ENCODE measurements at regions not wholly inside any gene's neighbourhood (a gene's known extent, or its start where the extent isn't known, plus 50 kb on each side); places are given as distances from the start of the nearest gene placed in this dataset.

DNA sequence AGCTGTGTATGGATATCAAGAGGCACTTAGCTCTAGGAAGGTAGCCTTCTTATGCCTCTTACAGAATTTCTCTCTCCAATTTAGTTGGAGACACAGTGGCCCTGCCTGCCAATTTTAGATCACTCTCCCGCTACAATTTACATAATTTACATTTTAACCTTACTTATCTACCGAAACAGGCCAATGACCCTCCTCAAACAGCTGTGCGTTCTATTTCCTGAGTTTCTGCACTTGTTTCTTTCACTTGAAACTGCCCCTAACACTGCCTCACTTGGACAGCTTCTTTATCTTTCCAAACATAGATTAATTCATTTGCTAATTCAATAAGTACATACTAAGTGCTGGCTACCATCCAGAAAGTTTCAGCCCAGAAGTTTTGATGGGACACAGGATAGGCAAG lies 52.9 kb upstream of the HDDC2 start:
- TF ChIP-seq POLR2A (IDR thresholded peaks at IDR 0.05): no peak
- TF ChIP-seq CTCF (IDR thresholded peaks at IDR 0.05): no peak
- Histone ChIP-seq H3K4me3 (no peak overlapping the region), H3K4me1 (peaks cover 0 to 34% (median 4%) of the 10 kb centered on the region in 12 donors), H3K27me3 (no peaks in the 10 kb centered on the region), H3K36me3 (no peaks in the 10 kb centered on the region), H3K9me3 (no peaks in the 10 kb centered on the region), H3K27ac (no peak overlapping the region)
- 48 to 74% (median 58%) methylated on average over 3 of the region's 3 CpGs for WGBS, 4 donors
- intact Hi-C loops (cut with DNase I): no loop called here
- no peak for ATAC-seq
- no peak for DNase-seq

- no peak for TF ChIP-seq CTCF (IDR thresholded peaks at IDR 0.05)
- TF ChIP-seq POLR2A (IDR thresholded peaks at IDR 0.05): no peak
- WGBS, 4 donors: 68 to 78% (median 72%) methylated on average over 5 of the region's 5 CpGs
- intact Hi-C loops (cut with DNase I): no loop called here
- H3K27me3 ChIP-seq: peaks cover 0 to 2% (median 0%) of the 10 kb centered on the region in 9 donors
- peak overlapping the region in 6 of 12 donors; percentile 17 to 63 (median 40) for H3K27ac ChIP-seq
- DNase-seq: no peak
- no peaks in the 10 kb centered on the region for H3K36me3 ChIP-seq
- no peaks in the 10 kb centered on the region for H3K9me3 ChIP-seq
- H3K4me1 ChIP-seq: peaks cover 0 to 36% (median 4%) of the 10 kb centered on the region in 12 donors
- no peak overlapping the region for H3K4me3 ChIP-seq
- no peak for ATAC-seq
Measured at GRCh38 chr6:125356884-125357283, 55.1 kb upstream of the HDDC2 start.

DNA sequence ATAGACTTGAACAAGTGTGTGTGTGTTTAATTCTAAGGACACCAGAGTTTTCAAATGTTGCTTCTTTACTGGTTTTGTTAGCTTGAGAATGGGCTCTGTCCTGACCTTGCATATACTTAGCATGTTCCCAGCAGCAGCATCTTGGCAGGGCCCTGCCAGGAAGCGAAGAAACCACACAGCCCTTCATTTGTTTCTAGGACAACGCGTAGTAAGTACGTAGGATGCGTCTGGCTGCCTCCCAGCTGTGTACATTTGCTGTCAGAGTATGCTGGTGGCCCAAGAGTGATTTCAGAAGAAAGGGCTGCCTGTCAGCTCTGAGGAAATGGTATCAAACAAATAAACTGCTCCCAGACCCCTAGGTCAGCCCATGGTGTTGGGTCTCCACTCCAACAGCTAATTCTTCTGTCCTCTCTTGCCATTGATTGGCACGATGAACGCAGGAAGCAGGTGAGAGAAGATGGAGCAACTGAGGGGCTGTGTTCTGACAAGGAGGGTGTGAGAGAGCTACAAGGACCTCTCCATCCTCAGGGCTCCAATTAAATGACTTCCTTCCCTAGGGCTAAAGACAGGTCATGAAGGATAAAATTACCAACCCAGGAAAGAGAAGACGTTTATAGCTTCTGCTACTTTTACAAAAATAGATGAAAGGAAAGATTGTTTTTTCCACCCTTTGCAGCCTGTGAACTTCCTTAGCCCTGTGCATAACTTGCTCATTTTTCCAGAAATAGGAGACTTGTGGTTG lies 55.9 kb upstream of the HDDC2 start:
- DNase-seq (peak; percentile 36 to 52 (median 48)), ATAC-seq (peak in 2 of 4 donors; percentile 58 to 74)
- no peaks in the 10 kb centered on the region for H3K9me3 ChIP-seq
- H3K4me3 ChIP-seq: no peak overlapping the region
- intact Hi-C loops (cut with DNase I): no loop called here
- H3K27ac ChIP-seq: peak overlapping the region in 10 of 12 donors; percentile 8 to 63 (median 40)
- H3K4me1 ChIP-seq: peaks cover 0 to 44% (median 8%) of the 10 kb centered on the region in 12 donors
- no peaks in the 10 kb centered on the region for H3K36me3 ChIP-seq
- no peak for TF ChIP-seq CTCF (IDR thresholded peaks at IDR 0.05)
- TF ChIP-seq POLR2A (IDR thresholded peaks at IDR 0.05): no peak
- 39 to 47% (median 43%) methylated on average over 8 of the region's 8 CpGs for WGBS, 4 donors
- peaks cover 0 to 10% (median 0%) of the 10 kb centered on the region in 9 donors for H3K27me3 ChIP-seq

DNA sequence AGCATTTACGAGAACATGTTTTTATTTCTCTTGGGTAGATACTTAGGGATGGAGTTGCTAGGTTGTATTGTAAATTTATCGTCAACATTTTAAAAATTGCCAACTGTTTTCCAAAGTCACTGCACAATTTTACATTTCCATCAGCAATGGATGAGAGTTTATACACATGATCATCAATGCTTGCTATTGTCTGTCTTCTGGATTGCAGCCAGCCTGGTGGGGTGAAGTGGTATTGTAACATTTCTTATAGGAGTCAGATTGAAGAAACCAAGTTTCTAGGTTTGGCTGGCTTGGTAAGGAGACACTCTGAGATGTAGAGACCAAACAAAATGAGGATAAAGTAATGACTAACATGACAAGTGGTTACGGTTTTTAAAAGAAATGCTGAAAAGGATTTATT lies 57.1 kb upstream of the HDDC2 start:
- 89 to 94% (median 94%) methylated on average over 3 of the region's 3 CpGs for WGBS, 4 donors
- H3K9me3 ChIP-seq: no peaks in the 10 kb centered on the region

More for the DNA sequence above, 57.1 kb upstream of the HDDC2 start:
- TF ChIP-seq CTCF (IDR thresholded peaks at IDR 0.05) (no peak), POLR2A (IDR thresholded peaks at IDR 0.05) (no peak)
- DNase-seq (no peak), ATAC-seq (no peak)
- Histone ChIP-seq H3K4me3 (no peak overlapping the region), H3K27me3 (peaks cover 0 to 21% (median 0%) of the 10 kb centered on the region in 9 donors), H3K4me1 (peaks cover 0 to 56% (median 15%) of the 10 kb centered on the region in 12 donors), H3K27ac (no peak overlapping the region), H3K36me3 (no peaks in the 10 kb centered on the region)
- intact Hi-C loops (cut with DNase I): no loop called here
